ENCODE measurements at regions not wholly inside any gene's neighbourhood (a gene's known extent, or its start where the extent isn't known, plus 50 kb on each side); places are given as distances from the start of the nearest gene placed in this dataset.

- TF ChIP-seq KLF8 (tag by site-specific recombination; IDR thresholded peaks at IDR 0.05) (no peak), ZNF350 (tag by site-specific recombination; IDR thresholded peaks at IDR 0.05) (no peak), INSM2 (tag by site-specific recombination; IDR thresholded peaks at IDR 0.05) (no peak), ZBTB49 (tag by site-specific recombination; IDR thresholded peaks at IDR 0.05; ENCODE audit: low read depth) (no peak), CTCF (tag by site-specific recombination; IDR thresholded peaks at IDR 0.05) (no peak), KLF7 (tag by site-specific recombination; IDR thresholded peaks at IDR 0.05; ENCODE audit: borderline replicate concordance) (no peak), ZNF510 (tag by site-specific recombination; IDR thresholded peaks at IDR 0.05; ENCODE audit: insufficient replicate concordance) (no peak)
Measured at GRCh38 chr5:105563842-105564241, 2001.3 kb upstream of the NUDT12 start.

All from HEK293 (cell line).